HCT116 (cell line): ENCODE measurements at regions not wholly inside any gene's neighbourhood (a gene's known extent, or its start where the extent isn't known, plus 50 kb on each side); places are given as distances from the start of the nearest gene placed in this dataset.

Experiments
- ATAC-seq: fragments of 200-7000 bp; cut with Tn5 transposase; 2 replicates; pipeline ENCODE4 v1.9.1; 2020; ENCODE audit warnings: mild to moderate bottlenecking, moderate library complexity
- BruUV-seq: library from RNA; stranded (reverse); fragments of 400-500 nt; replicated peaks from 2 replicates; lab custom pipeline; 2021; lab: Mats Ljungman, UMichigan
- CTCF ChIA-PET: fragments of 300-600 bp; sonication (Branson Sonifier 250); formaldehyde crosslinking; loops from one replicate; lab custom pipeline; 2021; ENCODE audit warnings: antibody characterized with exemption; lab: Charles Lee
- POLR2A ChIA-PET: fragments of 300-600, 350-600 bp; sonication (Branson Sonifier 250); formaldehyde crosslinking; loops from one replicate; lab custom pipeline; 2021; ENCODE audit warnings: antibody characterized with exemption; lab: Charles Lee
- RAD21 ChIA-PET, 2 experiments: fragments of 300-600 bp; sonication (Branson Sonifier 250); formaldehyde crosslinking; loops; one replicate each; lab custom pipeline; 2023; ENCODE audit warnings: low total read pairs in 2 of 2; ENCODE audit not compliant: uncharacterized antibody in 2 of 2, unreplicated experiment in 2 of 2, low non-redundant PET in 1 of 2; lab: Charles Lee
- DNase-seq: peaks from one replicate; pipeline ENCODE4 v3.0.0-alpha.2; 2010; ENCODE audit warnings: low read depth, low spot score
- H2AFZ ChIP-seq: fragments of 200-600 bp; shearing (Covaris generic), sonication (generic); 2 replicates; pipeline ENCODE4 v1.6.1; 2017; ENCODE audit warnings: low read depth, mixed run types, mixed read lengths, antibody characterized with exemption, low read length; ENCODE audit not compliant: poor library complexity, severe bottlenecking
- H3K27ac ChIP-seq: 2 replicates; pipeline ENCODE4 v1.5.1; 2012; ENCODE audit warnings: low read depth, low read length
- H3K27me3 ChIP-seq: fragments of 200-600 bp; sonication (generic); 2 replicates; pipeline ENCODE4 v1.6.1; 2016; ENCODE audit warnings: mixed run types, low read length, mixed read lengths; ENCODE audit not compliant: insufficient read depth
- H3K36me3 ChIP-seq, 2 experiments: fragments of 200-500 bp in 1 of 2; fragments of 200-600 bp in 1 of 2; sonication (Bioruptor generic) in 1 of 2; sonication (generic) in 1 of 2; 2 replicates each; pipeline versions ENCODE4 v1.5.1 to v1.6.1; 2014 to 2016; ENCODE audit warnings: low read length in 2 of 2, inconsistent platforms in 1 of 2, mixed read lengths in 1 of 2, mixed run types in 1 of 2; ENCODE audit not compliant: insufficient read depth in 2 of 2, control insufficient read depth in 1 of 2
- H3K4me1 ChIP-seq, 2 experiments: fragments of 200-600 bp in 1 of 2; sonication (generic) in 1 of 2; 2 replicates each; pipeline versions ENCODE4 v1.5.1 to v1.6.1; 2012 to 2017; ENCODE audit warnings: low read length in 2 of 2, inconsistent platforms in 1 of 2, mild to moderate bottlenecking in 1 of 2, mixed read lengths in 1 of 2, mixed run types in 1 of 2, moderate library complexity in 1 of 2; ENCODE audit not compliant: insufficient read depth in 2 of 2, control insufficient read depth in 1 of 2
- H3K4me2 ChIP-seq: fragments of 200-600 bp; sonication (generic); 2 replicates; pipeline ENCODE4 v1.6.1; 2017; ENCODE audit warnings: mixed run types, low read length, mixed read lengths
- H3K4me3 ChIP-seq, 2 experiments: fragments of 200-600 bp in 1 of 2; sonication (generic) in 1 of 2; replicated peaks in 1 of 2; 2 replicates each; pipeline ENCODE4 v1.5.1; 2011 to 2016; ENCODE audit warnings: low read length in 2 of 2, control low read depth in 1 of 2, low read depth in 1 of 2, mild to moderate bottlenecking in 1 of 2, mixed read lengths in 1 of 2, mixed run types in 1 of 2
- H3K79me2 ChIP-seq: fragments of 200-600 bp; sonication (generic); 2 replicates; pipeline ENCODE4 v1.6.1; 2017; ENCODE audit warnings: mild to moderate bottlenecking, mixed run types, low read length, moderate library complexity, mixed read lengths; ENCODE audit not compliant: insufficient read depth
- H3K9ac ChIP-seq: fragments of 200-600 bp; sonication (generic); 2 replicates; pipeline ENCODE4 v1.6.1; 2016; ENCODE audit warnings: low read length, mixed read lengths
- H3K9me2 ChIP-seq: fragments of 200-600 bp; sonication (generic), shearing (Covaris generic); 2 replicates; pipeline ENCODE4 v1.6.1; 2017; ENCODE audit warnings: mixed run types, mild to moderate bottlenecking, moderate library complexity; ENCODE audit not compliant: insufficient read depth
- H3K9me3 ChIP-seq, 2 experiments: fragments of 200-500 bp in 1 of 2; fragments of 200-600 bp in 1 of 2; sonication (Bioruptor generic) in 1 of 2; sonication (generic) in 1 of 2; 2 replicates each; pipeline ENCODE4 v1.6.1; 2014 to 2017; ENCODE audit warnings: low read length in 2 of 2, mixed read lengths in 2 of 2, inconsistent platforms in 1 of 2, low read depth in 1 of 2, mild to moderate bottlenecking in 1 of 2, mixed run types in 1 of 2, moderate library complexity in 1 of 2; ENCODE audit not compliant: control insufficient read depth in 1 of 2, insufficient read depth in 1 of 2
- H4K20me1 ChIP-seq: fragments of 200-600 bp; sonication (generic), shearing (Covaris generic); 2 replicates; pipeline ENCODE4 v1.6.1; 2017; ENCODE audit warnings: mixed run types, mild to moderate bottlenecking, moderate library complexity; ENCODE audit not compliant: insufficient read depth
- CBX3 ChIP-seq: IDR thresholded peaks from 2 replicates; pipeline ENCODE4 v1.6.1; 2012; ENCODE audit warnings: low read depth
- EGR1 ChIP-seq: IDR thresholded peaks from 2 replicates; pipeline ENCODE4 v1.6.1; 2012; ENCODE audit warnings: low read depth
- ELF1 ChIP-seq: IDR thresholded peaks from 2 replicates; pipeline ENCODE4 v1.6.1; 2012; ENCODE audit warnings: low read depth, borderline replicate concordance
- EZH2 ChIP-seq: fragments of 200-600 bp; sonication (generic); IDR thresholded peaks from 2 replicates; pipeline ENCODE4 v1.6.1; 2017; ENCODE audit warnings: antibody characterized with exemption, mixed run types
- POLR2AphosphoS5 ChIP-seq: IDR thresholded peaks from 2 replicates; pipeline ENCODE4 v1.6.1; 2011; ENCODE audit warnings: mild to moderate bottlenecking, low read depth, low read length, moderate library complexity
- RAD21 ChIP-seq: IDR thresholded peaks from 2 replicates; pipeline ENCODE4 v1.6.1; 2012; ENCODE audit warnings: low read depth, mild to moderate bottlenecking
- TCF7L2 ChIP-seq: IDR thresholded peaks from 2 replicates; pipeline ENCODE4 v1.7.0; 2011; ENCODE audit warnings: borderline replicate concordance, inconsistent platforms; ENCODE audit not compliant: insufficient read depth, insufficient read length; ENCODE audit errors: extremely low read depth
- ZNF274 ChIP-seq: fragments of 200-500 bp; sonication (Bioruptor generic); IDR thresholded peaks from 2 replicates; pipeline ENCODE4 v1.6.1; 2014; ENCODE audit warnings: mild to moderate bottlenecking, low read depth, low read length, inconsistent platforms
- intact Hi-C: fragments of 100-400 bp; cut with micrococcal nuclease; formaldehyde crosslinking; loops from 2 replicates; pipeline ENCODE4 v1.10.0; 2022
- TF ChIP-seq, protein P1 (sequence below): IDR thresholded peaks from 2 replicates; pipeline ENCODE4 v1.6.1; 2012
- TF ChIP-seq, protein P2 (sequence below): IDR thresholded peaks from 2 replicates; pipeline ENCODE4 v1.6.1; 2012; ENCODE audit warnings: low read depth
- TF ChIP-seq, protein P3 (sequence below): IDR thresholded peaks from 2 replicates; pipeline ENCODE4 v1.6.1; 2011; ENCODE audit warnings: mild to moderate bottlenecking, low read length, moderate library complexity; ENCODE audit not compliant: insufficient replicate concordance; ENCODE audit errors: extremely low read depth

DNA sequence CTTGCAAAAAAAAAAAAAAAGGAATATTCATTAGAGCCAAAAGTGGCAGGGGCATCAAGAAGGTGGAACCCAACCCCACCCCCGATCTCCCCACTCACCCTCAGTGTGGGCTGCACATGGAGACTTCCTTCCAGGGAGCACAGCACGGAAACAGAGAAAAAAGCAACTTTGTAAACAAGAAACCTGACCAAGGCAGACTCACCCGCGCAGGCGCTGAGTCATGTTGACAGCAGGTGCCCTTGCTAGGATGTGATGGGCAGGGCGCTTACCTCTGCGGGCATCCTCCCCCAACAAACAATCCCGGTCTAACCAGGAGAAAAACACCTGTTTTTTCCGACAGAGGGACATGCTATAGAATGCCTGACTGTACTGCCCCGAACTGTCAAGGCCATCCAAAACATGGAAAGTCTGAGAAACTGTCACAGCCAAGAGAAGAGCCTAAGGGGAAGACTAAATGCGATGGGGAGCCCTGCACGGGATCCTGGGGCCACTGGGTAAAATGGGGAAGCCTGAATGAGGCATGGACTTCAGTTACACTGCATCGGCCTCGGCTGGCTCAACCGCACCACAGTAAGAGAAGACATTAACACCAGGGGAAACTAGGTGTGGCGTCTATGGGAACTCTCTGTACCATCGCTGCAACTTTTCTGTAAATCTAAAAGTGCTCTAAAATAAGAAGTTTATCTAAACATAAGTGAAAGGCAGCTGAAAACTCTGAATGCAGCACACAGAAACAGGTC lies 66.7 kb upstream of the GATA2 start:
- H3K4me1 ChIP-seq: peaks cover 9% of the 10 kb centered on the region in 2 experiments
- H3K79me2 ChIP-seq: no peaks in the 10 kb centered on the region
- no peak overlapping the region for H3K27ac ChIP-seq
- POLR2A ChIA-PET: no interaction called here
- H3K27me3 ChIP-seq: no peaks in the 10 kb centered on the region
- no peaks in the 10 kb centered on the region for H3K9me3 ChIP-seq
- ATAC-seq (peak; percentile 71), DNase-seq (no peak)
- TF ChIP-seq TCF7L2: no peak
- no peak for TF ChIP-seq ELF1
- no peak for TF ChIP-seq EGR1
- no peak for TF ChIP-seq CBX3
- no peak for TF ChIP-seq EZH2
- TF ChIP-seq, protein P1, sequence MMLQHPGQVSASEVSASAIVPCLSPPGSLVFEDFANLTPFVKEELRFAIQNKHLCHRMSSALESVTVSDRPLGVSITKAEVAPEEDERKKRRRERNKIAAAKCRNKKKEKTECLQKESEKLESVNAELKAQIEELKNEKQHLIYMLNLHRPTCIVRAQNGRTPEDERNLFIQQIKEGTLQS: no peak
- TF ChIP-seq, protein P2, sequence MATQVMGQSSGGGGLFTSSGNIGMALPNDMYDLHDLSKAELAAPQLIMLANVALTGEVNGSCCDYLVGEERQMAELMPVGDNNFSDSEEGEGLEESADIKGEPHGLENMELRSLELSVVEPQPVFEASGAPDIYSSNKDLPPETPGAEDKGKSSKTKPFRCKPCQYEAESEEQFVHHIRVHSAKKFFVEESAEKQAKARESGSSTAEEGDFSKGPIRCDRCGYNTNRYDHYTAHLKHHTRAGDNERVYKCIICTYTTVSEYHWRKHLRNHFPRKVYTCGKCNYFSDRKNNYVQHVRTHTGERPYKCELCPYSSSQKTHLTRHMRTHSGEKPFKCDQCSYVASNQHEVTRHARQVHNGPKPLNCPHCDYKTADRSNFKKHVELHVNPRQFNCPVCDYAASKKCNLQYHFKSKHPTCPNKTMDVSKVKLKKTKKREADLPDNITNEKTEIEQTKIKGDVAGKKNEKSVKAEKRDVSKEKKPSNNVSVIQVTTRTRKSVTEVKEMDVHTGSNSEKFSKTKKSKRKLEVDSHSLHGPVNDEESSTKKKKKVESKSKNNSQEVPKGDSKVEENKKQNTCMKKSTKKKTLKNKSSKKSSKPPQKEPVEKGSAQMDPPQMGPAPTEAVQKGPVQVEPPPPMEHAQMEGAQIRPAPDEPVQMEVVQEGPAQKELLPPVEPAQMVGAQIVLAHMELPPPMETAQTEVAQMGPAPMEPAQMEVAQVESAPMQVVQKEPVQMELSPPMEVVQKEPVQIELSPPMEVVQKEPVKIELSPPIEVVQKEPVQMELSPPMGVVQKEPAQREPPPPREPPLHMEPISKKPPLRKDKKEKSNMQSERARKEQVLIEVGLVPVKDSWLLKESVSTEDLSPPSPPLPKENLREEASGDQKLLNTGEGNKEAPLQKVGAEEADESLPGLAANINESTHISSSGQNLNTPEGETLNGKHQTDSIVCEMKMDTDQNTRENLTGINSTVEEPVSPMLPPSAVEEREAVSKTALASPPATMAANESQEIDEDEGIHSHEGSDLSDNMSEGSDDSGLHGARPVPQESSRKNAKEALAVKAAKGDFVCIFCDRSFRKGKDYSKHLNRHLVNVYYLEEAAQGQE: no peak
- TF ChIP-seq, protein P3, sequence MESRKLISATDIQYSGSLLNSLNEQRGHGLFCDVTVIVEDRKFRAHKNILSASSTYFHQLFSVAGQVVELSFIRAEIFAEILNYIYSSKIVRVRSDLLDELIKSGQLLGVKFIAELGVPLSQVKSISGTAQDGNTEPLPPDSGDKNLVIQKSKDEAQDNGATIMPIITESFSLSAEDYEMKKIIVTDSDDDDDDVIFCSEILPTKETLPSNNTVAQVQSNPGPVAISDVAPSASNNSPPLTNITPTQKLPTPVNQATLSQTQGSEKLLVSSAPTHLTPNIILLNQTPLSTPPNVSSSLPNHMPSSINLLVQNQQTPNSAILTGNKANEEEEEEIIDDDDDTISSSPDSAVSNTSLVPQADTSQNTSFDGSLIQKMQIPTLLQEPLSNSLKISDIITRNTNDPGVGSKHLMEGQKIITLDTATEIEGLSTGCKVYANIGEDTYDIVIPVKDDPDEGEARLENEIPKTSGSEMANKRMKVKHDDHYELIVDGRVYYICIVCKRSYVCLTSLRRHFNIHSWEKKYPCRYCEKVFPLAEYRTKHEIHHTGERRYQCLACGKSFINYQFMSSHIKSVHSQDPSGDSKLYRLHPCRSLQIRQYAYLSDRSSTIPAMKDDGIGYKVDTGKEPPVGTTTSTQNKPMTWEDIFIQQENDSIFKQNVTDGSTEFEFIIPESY: no peak
- TF ChIP-seq RAD21: no peak
- no peak for TF ChIP-seq ZNF274
- no peak for TF ChIP-seq POLR2AphosphoS5
- H4K20me1 ChIP-seq: no peaks in the 10 kb centered on the region
- no TSS peak for BruUV-seq
- H3K4me3 ChIP-seq: no peak overlapping the region
- intact Hi-C loops: no loop called here
- H3K4me2 ChIP-seq: peak overlapping the region; percentile 47
- no peak overlapping the region for H3K9ac ChIP-seq
- CTCF ChIA-PET: no interaction called here
- no peaks in the 10 kb centered on the region for H3K9me2 ChIP-seq
- H3K36me3 ChIP-seq: no peaks in the 10 kb centered on the region
- no peak overlapping the region for H2AFZ ChIP-seq
- RAD21 ChIA-PET: no interaction called here
